ENCODE measurements at regions not wholly inside any gene's neighbourhood (a gene's known extent, or its start where the extent isn't known, plus 50 kb on each side); places are given as distances from the start of the nearest gene placed in this dataset.

- H3K9me3 ChIP-seq (replicated peaks; ENCODE audit: control insufficient read depth, insufficient read depth, low read length): no peaks in the 10 kb centered on the region
- H3K4me3 ChIP-seq (replicated peaks in 1 of 3; ENCODE audit: insufficient read depth in 1 of 3, low read depth in 1 of 3, low read length in 3 of 3): no peak overlapping the region
- dilution Hi-C loops (cut with MboI; ENCODE audit: extremely low pct_ligation_motif_present, low sequenced_read_pairs): no loop called here
- intact Hi-C loops (cut with micrococcal nuclease): no loop called here
- no TSS peak for BruUV-seq (replicated peaks)
- no peaks in the 10 kb centered on the region for H3K79me2 ChIP-seq (ENCODE audit: control insufficient read depth, insufficient read depth, low read length)
- DNase-seq (ENCODE audit: low read depth, low spot score): no peak
- no peaks in the 10 kb centered on the region for H3K27me3 ChIP-seq (ENCODE audit: control insufficient read depth in 2 of 2, insufficient read depth in 2 of 2, low read length in 2 of 2)
- no peaks in the 10 kb centered on the region for H4K20me1 ChIP-seq (replicated peaks; ENCODE audit: control insufficient read depth, extremely low read depth, insufficient read depth, low read length)
- no peak overlapping the region for H3K9ac ChIP-seq (replicated peaks; ENCODE audit: extremely low read depth, insufficient read depth, low read length)
- FAIRE-seq: no peak
- H3K36me3 ChIP-seq (ENCODE audit: control insufficient read depth in 2 of 2, extremely low read depth in 1 of 2, insufficient read depth in 2 of 2, low read length in 2 of 2): no peaks in the 10 kb centered on the region
- H3K9me1 ChIP-seq (replicated peaks; ENCODE audit: control insufficient read depth, extremely low read depth, insufficient read depth, low read length): no peaks in the 10 kb centered on the region
- no peak overlapping the region for H3K27ac ChIP-seq (ENCODE audit: insufficient read depth, low read depth, low read length)
- TF ChIP-seq JUN (IDR thresholded peaks at IDR 0.05; ENCODE audit: borderline replicate concordance, insufficient read depth, insufficient read length, low read depth): no peak
- TF ChIP-seq, protein P1, sequence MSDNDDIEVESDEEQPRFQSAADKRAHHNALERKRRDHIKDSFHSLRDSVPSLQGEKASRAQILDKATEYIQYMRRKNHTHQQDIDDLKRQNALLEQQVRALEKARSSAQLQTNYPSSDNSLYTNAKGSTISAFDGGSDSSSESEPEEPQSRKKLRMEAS (IDR thresholded peaks at IDR 0.05; ENCODE audit: insufficient read depth, insufficient read length): no peak
- TF ChIP-seq, protein P2, sequence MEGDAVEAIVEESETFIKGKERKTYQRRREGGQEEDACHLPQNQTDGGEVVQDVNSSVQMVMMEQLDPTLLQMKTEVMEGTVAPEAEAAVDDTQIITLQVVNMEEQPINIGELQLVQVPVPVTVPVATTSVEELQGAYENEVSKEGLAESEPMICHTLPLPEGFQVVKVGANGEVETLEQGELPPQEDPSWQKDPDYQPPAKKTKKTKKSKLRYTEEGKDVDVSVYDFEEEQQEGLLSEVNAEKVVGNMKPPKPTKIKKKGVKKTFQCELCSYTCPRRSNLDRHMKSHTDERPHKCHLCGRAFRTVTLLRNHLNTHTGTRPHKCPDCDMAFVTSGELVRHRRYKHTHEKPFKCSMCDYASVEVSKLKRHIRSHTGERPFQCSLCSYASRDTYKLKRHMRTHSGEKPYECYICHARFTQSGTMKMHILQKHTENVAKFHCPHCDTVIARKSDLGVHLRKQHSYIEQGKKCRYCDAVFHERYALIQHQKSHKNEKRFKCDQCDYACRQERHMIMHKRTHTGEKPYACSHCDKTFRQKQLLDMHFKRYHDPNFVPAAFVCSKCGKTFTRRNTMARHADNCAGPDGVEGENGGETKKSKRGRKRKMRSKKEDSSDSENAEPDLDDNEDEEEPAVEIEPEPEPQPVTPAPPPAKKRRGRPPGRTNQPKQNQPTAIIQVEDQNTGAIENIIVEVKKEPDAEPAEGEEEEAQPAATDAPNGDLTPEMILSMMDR (IDR thresholded peaks at IDR 0.05; ENCODE audit: extremely low read depth in 1 of 2, insufficient read depth in 1 of 2, low read depth in 1 of 2, low read length in 2 of 2): no peak
- no peak for TF ChIP-seq GATA2 (IDR thresholded peaks at IDR 0.05; ENCODE audit: insufficient read depth, insufficient read length, low read depth, low read length)
- no peak for TF ChIP-seq POLR2A (IDR thresholded peaks at IDR 0.05; ENCODE audit: low read depth, low read length)
- no peak for TF ChIP-seq EZH2 (IDR thresholded peaks at IDR 0.05; ENCODE audit: borderline replicate concordance, low read depth, low read length, severe bottlenecking)
- TF ChIP-seq POLR2AphosphoS5 (IDR thresholded peaks at IDR 0.05; ENCODE audit: insufficient read depth, low read depth, low read length): no peak
- no peak for TF ChIP-seq MYC (IDR thresholded peaks at IDR 0.05; ENCODE audit: low read depth, low read length)
- TF ChIP-seq FOS (IDR thresholded peaks at IDR 0.05; ENCODE audit: borderline replicate concordance, insufficient read depth, low read length): no peak
- CTCF ChIA-PET: no interaction called here
- POLR2A ChIA-PET: no interaction called here
- no peak overlapping the region for H3K4me2 ChIP-seq (ENCODE audit: insufficient read depth, low read length)
- H3K4me1 ChIP-seq (ENCODE audit: control insufficient read depth, extremely low read depth, insufficient read depth, low read length): no peaks in the 10 kb centered on the region
- no peak overlapping the region for H2AFZ ChIP-seq (ENCODE audit: low read depth, low read length)
These were observed 116.0 kb upstream of the ETAA1 start for GRCh38 chr2:67281101-67281500.

Measured in endothelial cell of umbilical vein (primary cell).